ENCODE measurements at regions not wholly inside any gene's neighbourhood (a gene's known extent, or its start where the extent isn't known, plus 50 kb on each side); places are given as distances from the start of the nearest gene placed in this dataset.

DNA sequence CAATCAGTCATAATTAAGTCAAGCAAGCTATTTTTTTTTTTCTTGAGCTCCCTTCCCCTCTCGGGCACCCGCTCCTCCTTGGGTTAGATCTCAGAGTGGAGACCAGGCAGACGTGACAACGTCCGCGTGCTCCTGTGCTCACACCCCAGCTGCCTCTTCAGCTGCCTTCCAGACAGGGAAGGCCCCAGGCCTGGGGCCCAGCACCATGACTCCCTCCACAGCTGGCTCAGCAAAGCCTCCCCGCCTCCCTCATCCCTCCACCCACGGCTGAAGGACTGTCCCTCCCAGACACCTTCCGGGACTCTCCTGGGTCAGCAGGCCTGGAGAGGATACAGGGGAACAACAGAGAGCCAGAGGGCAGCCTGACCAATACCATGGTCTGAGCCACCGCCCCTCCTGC lies 87.9 kb upstream of the LINGO1 start:
- H3K36me3 ChIP-seq: no peaks in the 10 kb centered on the region
- no peaks in the 10 kb centered on the region for H3K27me3 ChIP-seq (ENCODE audit: insufficient read depth, low read depth, severe bottlenecking)
- peak; percentile 23 for DNase-seq
- no peak overlapping the region for H3K4me3 ChIP-seq (ENCODE audit: low read depth, low read length)
- TF ChIP-seq, protein P1, sequence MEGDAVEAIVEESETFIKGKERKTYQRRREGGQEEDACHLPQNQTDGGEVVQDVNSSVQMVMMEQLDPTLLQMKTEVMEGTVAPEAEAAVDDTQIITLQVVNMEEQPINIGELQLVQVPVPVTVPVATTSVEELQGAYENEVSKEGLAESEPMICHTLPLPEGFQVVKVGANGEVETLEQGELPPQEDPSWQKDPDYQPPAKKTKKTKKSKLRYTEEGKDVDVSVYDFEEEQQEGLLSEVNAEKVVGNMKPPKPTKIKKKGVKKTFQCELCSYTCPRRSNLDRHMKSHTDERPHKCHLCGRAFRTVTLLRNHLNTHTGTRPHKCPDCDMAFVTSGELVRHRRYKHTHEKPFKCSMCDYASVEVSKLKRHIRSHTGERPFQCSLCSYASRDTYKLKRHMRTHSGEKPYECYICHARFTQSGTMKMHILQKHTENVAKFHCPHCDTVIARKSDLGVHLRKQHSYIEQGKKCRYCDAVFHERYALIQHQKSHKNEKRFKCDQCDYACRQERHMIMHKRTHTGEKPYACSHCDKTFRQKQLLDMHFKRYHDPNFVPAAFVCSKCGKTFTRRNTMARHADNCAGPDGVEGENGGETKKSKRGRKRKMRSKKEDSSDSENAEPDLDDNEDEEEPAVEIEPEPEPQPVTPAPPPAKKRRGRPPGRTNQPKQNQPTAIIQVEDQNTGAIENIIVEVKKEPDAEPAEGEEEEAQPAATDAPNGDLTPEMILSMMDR (IDR thresholded peaks at IDR 0.05; ENCODE audit: low read depth, low read length): no peak
- H3K9me3 ChIP-seq (ENCODE audit: severe bottlenecking): no peaks in the 10 kb centered on the region
- no peak overlapping the region for H3K27ac ChIP-seq

DNA sequence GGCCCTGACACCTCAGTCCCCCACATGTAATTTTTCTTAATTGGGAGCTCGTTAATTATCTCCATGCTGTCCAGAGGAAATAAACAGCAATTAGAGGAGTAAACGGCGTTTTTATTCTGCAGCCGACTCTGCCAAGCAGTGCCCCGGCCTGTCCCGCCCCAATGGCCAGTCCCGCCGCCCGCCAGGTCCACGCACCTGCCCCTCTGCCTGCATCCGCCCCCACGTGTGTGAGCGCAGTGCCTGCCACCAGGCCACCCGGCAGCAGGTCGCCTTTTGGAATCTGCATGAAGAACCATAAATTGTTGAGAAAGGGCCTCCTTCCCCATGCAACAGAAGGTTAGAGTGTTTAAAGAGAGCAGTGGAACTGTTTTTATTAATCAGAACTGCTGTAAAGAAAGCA lies 87.5 kb upstream of the LINGO1 start:
- Histone ChIP-seq H3K9me3 (ENCODE audit: severe bottlenecking) (no peaks in the 10 kb centered on the region), H3K27ac (no peak overlapping the region), H3K36me3 (no peaks in the 10 kb centered on the region), H3K4me3 (ENCODE audit: low read depth, low read length) (no peak overlapping the region), H3K27me3 (ENCODE audit: insufficient read depth, low read depth, severe bottlenecking) (no peaks in the 10 kb centered on the region)
- TF ChIP-seq, protein P1 (IDR thresholded peaks at IDR 0.05; ENCODE audit: low read depth, low read length): no peak
- no peak for DNase-seq

DNA sequence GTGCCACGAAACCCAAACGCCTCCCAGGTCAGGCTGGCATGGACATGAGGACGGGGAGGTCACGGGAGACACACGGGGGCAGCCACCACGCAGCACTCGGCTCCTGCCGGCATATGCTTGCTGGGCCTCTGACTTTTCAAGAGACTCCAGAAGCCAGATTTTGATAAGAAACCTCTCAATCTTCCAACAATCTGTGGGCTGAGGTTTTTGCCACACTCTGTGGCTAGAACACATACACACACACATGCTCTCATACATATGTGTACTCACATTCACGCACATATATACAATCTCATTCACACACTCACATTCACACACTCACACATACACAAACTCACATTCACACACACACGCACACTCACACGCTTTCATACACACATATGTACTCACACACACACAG lies 86.7 kb upstream of the LINGO1 start:
- Histone ChIP-seq H3K36me3 (no peaks in the 10 kb centered on the region), H3K4me3 (ENCODE audit: low read depth, low read length) (no peak overlapping the region), H3K9me3 (ENCODE audit: severe bottlenecking) (no peaks in the 10 kb centered on the region), H3K27ac (no peak overlapping the region), H3K27me3 (ENCODE audit: insufficient read depth, low read depth, severe bottlenecking) (no peaks in the 10 kb centered on the region)
- TF ChIP-seq, protein P1 (IDR thresholded peaks at IDR 0.05; ENCODE audit: low read depth, low read length): no peak
- no peak for DNase-seq

DNA sequence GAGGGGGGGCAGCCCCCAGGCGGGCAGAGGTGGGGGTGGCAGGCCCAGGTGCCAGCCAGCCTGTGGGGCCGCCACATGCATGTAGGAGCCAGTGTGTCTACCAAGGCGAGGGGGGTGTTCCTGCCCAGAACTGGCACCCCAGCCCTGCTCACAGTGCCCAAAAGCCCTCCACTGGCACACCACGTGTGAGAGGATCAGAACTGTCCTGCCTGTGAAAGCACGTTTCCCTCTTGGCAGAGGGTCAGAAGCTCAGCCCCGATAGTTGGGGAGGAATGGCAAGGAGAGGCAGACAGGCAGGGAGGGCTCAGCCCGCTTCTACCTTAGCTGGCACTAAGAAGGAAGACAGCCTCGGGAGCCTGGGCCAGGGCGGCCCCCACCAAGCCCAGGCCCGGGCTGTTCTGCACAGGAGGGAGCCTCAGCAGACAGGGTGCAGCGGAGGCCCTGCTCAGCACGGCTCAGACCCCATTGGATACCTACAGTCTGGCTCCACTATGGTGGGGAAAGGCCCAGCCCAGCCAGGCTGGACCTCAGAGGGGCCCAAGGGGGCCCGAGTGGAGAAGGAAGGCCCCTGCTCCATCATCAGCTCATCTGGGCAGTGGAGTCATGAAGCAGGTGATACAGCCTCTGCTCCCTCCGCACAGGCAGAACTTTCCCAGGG lies 84.8 kb upstream of the LINGO1 start:
- Histone ChIP-seq H3K27ac (no peak overlapping the region), H3K9me3 (ENCODE audit: severe bottlenecking) (no peaks in the 10 kb centered on the region), H3K27me3 (ENCODE audit: insufficient read depth, low read depth, severe bottlenecking) (no peaks in the 10 kb centered on the region), H3K36me3 (no peaks in the 10 kb centered on the region), H3K4me3 (ENCODE audit: low read depth, low read length) (no peak overlapping the region)
- TF ChIP-seq, protein P1 (IDR thresholded peaks at IDR 0.05; ENCODE audit: low read depth, low read length): no peak
- DNase-seq: no peak

DNA sequence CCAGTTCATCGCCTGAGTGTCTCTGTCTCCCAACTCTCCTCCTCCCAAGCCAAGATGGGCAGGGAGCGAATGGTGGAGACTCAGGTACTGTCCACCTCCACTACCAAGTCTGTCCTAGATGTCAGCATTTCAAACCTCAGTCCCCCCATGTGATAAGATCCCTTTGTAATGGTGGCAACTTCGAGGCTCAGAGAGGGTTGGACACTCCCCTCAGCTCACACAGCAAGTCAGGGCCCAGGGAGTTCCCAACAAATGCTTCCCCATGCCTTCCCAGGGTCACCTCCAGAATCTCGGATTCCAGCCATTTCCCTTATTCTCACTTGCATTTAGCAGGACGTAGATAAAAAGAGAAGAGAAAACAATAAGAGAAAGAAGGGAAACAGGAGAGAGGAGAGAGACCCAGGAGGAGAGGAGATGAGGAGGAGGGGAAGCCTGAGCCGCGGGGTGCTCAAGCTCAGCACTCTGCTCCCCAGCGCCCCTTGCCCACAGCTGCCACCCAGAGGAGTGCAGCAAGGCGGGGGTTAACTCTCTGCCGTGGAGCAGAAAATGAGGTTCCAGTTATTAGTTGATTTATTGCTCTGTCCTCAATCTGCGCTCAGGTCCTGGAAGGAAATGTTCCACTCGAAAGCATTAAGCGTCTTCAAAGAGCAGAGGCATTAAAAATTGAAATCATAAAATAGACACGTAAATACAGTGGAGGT lies 84.1 kb upstream of the LINGO1 start:
- H3K27me3 ChIP-seq (ENCODE audit: insufficient read depth, low read depth, severe bottlenecking): no peaks in the 10 kb centered on the region
- TF ChIP-seq, protein P1 (IDR thresholded peaks at IDR 0.05; ENCODE audit: low read depth, low read length): no peak
- H3K4me3 ChIP-seq (ENCODE audit: low read depth, low read length): no peak overlapping the region
- no peaks in the 10 kb centered on the region for H3K9me3 ChIP-seq (ENCODE audit: severe bottlenecking)
- no peak overlapping the region for H3K27ac ChIP-seq
- H3K36me3 ChIP-seq: no peaks in the 10 kb centered on the region
- no peak for DNase-seq
